ENCODE measurements at regions not wholly inside any gene's neighbourhood (a gene's known extent, or its start where the extent isn't known, plus 50 kb on each side); places are given as distances from the start of the nearest gene placed in this dataset.
"Not testable (repeated sequence)": the region's sequence is repeated elsewhere in the genome, so short reads cannot be mapped to it uniquely, and the experiment has no call there.

DNA sequence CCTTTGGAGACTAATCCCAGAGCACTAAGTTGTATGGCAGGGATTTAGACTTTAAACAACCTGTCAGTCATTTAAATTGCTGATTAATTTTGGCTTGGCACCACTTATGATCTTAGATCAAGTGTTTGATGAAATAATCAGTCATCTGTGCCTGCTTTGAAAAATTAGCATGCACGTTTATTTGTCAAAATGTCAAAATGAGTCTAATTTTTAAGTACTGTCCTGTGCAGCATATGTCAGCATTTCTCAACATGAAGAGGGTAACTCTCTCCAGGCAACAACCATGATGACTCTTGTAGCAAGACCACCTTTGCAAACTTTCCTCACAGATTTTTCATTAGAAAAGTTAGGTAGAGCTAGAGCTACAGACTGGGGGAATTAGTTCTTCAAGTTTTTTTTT, 155.7 kb upstream of the GJE1 start:
- DNase-seq (ENCODE audit: low read depth in 2 of 3, low spot score in 1 of 3) = no peak

DNA sequence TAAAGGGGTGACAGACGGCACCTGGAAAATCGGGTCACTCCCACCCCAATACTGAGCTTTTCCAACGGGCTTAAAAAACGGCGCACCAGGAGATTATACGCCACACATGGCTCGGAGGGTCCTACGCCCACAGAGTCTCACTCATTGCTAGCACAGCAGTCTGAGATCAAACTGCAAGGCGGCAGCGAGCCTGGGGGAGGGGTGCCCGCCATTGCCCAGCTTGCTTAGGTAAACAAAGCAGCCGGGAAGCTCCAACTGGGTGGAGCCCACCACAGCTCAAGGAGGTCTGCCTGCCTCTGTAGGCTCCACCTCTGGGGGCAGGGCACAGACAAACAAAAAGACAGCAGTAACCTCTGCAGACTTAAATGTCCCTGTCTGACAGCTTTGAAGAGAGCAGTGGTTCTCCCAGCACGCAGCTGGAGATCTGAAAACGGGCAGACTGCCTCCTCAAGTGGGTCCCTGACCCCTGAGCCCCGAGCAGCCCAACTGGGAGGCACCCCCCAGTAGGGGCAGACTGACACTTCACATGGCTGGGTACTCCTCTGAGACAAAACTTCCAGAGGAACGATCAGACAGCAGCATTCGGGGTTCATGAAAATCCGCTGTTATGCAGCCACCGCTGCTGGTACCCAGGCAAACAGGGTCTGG, 162.8 kb upstream of the GJE1 start:
- DNase-seq (ENCODE audit: low read depth in 2 of 3, low spot score in 1 of 3) = not testable (repeated sequence)

DNA sequence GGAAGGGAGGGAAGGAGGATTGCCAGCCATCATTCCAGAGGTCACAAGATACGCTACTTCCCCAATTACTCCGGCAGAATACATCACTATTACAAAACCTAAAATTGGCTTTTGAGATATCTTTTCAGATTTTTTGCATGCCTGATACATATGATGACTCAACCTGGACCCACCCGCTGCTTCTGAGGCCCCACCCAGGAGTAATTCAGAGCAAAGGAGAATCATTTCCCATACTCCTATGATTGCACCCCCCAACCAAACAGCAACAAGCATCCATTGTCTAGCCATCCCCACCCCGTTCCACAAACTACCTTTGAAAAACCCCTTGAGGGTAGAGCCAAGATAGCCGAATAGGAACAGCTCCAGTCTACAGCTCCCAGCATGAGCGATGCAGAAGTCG, 163.5 kb upstream of the GJE1 start:
- DNase-seq (ENCODE audit: low read depth in 2 of 3, low spot score in 1 of 3) = no peak

DNA sequence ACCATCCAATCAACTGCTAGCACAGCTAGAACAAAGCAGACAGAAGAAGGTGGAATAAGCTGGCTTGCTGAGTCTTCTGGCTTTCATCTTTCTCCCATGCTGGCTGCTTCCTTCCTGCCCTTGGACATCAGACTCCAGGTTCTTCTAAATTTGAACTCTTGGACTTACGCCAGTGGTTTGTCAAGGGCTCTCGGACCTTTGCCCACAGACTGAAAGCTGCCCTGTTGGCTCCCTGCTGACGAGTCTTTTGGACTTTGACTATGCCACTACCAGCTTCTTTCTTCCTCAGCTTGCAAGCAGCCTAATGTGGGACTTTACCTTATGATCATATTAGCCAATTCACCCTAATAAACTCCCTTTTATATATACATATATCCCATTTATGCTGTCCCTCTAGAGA, 164.1 kb upstream of the GJE1 start:
- no peak for DNase-seq (ENCODE audit: low read depth in 2 of 3, low spot score in 1 of 3)

DNA sequence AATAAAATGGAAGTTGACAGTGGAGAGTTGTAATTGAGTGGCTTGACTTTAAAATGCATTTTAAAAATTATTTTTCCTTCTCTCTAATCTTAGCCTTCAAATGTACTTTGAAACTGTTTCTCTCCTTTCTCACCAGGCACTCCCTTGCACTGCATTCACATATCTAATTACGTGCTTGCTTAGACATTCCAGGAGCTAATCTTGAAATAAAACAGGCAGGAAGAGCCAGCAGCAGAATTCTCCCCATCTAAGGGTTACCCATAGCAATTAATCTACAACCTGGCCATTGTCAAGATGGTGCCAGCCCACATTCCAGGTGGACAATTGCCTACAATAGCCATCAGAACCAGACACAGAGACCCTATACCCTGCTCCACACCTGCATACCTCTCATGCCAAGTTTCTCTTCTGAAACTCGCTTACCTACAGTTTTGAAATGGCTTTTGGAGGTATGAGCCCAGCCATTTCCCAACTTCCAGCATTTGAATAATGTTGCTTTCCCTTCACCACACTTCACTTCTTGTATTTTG, 167.6 kb upstream of the GJE1 start:
- no peak for DNase-seq (ENCODE audit: low read depth in 2 of 3, low spot score in 1 of 3)

DNA sequence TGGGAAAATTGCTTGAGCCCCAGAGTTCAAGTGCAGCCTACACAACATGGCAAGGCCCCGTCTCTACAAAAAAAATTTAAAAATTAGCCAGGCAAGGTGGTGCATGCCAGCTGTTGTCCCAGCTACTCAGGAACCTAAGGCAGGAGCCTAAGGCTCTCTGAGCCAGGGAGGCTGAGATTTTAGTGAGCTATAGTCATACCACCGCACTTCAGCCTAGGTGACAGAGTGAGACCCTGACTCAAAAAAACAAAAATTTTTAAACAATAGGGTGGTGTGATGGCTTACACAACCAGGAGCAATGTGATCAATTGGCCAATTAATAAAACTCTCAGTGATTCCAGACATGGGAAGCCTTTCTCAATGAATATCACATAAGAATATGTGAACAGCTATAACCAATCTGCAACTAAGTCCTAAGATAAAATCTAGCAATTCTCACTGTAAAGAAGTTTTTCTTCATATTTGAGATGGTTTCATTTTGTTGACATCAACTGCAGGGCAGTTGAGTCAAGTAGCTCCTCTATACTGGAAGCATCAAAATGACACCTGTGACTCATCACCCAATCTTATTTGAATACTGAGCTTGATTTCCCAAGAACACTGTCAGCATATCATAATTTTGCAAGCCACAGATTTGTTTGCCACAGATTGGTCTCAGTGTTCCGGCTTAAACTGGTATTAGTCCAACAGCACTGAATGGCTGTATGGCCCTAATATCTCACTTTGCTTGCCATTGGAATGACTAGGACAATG, 169.0 kb upstream of the GJE1 start:
- DNase-seq (ENCODE audit: low read depth in 2 of 3, low spot score in 1 of 3) = no peak

DNA sequence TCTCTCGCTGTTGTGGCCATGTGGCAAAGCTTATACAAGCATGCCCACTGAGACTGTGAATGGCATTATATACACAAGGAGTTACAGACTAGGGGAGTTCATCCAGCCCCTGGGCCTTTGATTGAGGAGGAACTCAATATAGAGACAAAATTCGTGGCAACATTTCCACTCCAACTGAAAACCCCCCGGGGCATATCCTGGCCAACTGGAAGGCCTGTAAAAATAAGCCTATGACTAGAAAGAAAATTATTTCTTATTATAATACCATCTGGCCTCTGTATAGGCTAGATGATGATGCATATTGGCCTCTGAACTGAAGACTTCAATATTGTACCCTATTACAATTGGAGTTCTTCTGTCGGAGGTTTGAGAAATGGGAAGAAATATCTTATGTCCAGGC, 175.5 kb upstream of the GJE1 start:
- no peak for DNase-seq (ENCODE audit: low read depth in 2 of 3, low spot score in 1 of 3)

DNA sequence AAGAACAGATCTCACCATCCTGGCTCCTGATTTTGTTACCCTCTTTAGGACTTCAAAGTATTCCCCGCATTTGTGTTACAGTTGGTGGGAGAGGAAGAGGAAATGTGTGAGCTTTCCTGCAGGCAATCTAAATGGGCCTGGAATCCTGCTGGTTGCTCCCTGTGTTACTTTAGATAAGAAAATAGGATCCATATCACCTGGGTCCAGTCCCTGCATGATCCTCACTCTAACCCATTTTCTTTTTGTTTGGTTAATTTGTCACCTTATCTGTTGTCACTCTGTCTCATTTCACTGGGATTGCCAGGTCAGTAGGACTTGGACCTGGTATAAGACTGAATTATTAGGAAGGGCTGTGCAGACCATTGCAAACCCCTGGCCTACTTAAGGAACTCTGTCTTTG, 175.9 kb upstream of the GJE1 start:
- no peak for DNase-seq (ENCODE audit: low read depth in 2 of 3, low spot score in 1 of 3)

DNA sequence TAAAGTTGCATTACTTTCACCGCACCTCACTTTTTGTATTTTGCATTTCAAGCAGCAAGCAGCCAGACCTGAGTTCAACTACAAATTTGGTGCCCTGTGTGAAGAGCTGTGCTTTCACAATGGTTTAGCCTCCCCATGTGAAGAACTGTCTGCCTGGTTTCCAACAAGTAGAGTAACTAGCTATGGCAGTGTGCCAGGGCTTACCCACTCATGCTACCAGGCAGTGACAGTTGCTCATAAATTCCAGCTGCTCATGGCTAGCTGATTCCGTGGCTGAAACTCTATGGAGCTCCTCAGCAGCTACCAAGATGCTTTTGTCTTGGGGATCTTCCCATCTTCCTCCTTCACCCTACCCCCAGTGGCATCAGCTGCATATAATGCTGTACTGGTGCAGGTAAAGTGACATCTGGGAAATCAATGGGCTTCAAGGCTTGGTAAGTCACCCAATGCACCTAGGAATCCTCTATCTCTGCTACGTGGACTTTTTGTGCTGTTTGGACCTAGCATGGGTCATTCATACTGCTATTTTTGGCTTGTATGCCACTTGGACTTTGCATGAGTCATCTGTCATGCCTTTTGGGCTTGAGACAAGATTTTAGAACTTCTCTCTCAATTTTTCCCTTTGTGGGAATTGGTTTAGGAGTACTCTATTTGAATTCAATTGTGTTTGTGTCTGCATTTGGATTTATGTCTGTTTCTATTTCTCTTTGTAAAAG, 176.5 kb upstream of the GJE1 start:
- DNase-seq (ENCODE audit: low read depth in 2 of 3, low spot score in 1 of 3) = no peak

DNA sequence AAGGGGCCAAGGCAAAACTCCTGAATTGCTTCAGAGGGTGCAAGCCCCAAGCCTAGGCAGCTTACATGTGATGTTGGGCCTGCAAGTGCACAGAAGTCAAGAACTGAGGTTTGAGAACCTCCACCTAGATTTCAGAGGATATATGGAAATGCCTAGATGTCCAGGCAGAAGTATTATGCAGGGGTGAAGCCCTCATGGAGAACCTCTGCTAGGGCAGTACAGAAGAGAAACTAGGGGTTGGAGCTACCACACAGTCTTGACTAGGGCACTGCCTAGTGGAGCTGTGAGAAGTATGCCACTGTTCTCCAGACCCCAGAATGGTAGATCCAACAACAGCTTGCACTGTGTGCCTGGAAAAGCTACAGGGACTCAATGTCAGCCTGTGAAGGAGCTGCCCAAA, 179.7 kb upstream of the GJE1 start:
- no peak for DNase-seq (ENCODE audit: low read depth in 2 of 3, low spot score in 1 of 3)

DNA sequence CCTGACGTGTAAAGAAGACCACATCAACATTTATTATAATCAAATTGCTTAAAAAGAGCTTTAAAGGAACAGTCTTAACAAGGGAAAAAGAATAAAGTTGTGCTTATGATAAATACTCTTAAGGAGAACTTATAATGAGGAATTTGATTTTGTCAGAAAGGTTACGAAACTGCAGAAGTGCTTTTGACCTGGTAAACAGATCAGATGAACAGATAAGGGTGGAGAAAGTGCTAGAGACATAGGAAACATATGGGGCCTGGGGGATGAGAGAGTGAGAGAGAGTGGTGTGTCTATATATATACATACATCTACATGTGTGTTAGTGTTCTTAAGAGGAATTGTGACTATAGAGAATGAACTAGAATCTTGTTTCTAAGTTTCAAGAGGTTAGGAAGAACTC, 186.2 kb upstream of the GJE1 start:
- no peak for DNase-seq (ENCODE audit: low read depth in 2 of 3, low spot score in 1 of 3)

DNA sequence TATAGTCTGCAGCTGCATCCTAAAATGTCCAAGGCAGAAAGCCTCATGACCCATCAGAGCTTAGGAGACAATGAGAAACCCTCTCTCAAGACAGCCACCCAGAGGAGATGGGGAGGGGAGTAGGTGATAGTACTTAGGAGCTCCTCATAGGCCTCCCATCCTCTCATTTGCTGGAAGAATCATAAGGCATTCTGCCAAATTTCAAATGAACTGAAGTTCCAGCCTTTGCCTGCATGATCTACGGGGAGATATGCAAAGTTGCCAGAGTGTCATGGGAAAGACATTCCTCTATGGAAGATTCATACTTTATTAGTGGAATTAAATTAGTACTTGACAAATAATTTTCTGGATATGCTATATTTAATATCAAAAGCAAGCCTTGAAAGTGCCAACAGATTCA, 194.1 kb upstream of the GJE1 start:
- no peak for DNase-seq (ENCODE audit: low read depth in 2 of 3, low spot score in 1 of 3)

DNA sequence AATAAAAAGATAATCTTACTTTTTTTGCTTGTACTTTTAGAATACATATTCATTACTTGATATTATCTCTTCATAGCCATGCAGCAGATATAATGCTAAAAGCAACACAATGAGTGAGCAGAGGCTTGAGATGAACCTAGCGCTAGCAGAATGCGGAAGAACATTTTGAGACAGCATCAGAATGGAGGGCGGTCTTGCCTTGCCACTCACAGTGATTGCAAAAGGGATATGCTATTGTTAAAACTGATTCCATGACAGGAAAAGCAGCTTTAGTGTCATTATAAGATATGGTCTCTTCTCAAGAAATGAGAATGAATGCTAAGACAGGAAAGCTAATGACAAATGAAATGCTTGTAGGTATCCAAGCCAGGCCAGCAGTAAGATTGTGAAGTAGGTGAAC, 200.0 kb upstream of the GJE1 start:
- DNase-seq (ENCODE audit: low read depth in 2 of 3, low spot score in 1 of 3) = no peak

DNA sequence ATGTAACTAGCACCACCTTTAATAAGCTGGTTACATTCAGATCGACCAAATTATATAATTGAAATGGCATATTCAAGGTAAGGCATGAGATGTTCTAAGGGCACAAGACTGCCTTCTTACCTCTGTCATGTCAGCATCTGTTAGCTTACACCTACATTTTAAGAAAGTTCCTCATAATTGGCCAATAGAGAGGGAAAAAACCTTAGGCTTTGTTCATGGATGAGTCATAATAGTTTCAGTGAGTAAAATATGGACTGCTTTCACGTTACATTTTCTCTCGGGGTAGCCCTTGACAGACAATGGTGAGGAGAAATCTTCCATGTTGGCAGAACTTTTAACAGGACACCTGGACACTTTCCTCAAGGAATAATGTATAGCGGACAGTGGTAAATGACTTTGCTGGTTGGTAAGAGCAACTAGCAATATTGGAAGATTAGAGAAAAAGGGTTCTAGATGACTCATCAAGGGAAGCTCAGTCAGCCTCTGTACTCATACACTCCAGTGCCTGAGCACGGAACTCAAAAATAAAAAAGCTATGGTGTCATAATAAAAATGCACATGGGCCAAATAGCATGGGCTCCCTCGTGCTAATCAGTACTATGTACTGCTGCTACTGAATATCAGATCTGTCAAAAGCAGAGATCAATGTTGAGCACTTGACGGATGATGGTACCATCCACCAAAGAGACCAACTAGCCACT, 206.4 kb upstream of the GJE1 start:
- not testable (repeated sequence) for DNase-seq (ENCODE audit: low read depth in 2 of 3, low spot score in 1 of 3)

DNA sequence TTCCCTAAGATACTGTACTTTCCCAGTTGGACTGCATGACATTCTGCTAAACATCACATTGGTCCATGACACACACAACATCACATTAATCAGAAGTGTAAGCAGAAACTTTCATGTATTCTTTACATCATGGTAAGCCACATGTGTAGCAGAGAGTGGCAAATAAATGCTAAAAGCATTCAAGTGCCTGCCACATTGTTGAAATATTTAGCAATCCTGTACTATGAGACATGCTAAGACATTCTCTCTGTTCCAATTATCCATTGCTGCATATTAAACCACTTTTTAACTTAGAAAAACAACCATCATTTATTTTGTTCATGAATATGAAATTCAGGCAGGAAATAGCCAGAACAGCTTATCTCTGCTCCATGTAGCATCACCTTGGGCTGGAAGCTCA, 207.7 kb upstream of the GJE1 start:
- no peak for DNase-seq (ENCODE audit: low read depth in 2 of 3, low spot score in 1 of 3)

DNA sequence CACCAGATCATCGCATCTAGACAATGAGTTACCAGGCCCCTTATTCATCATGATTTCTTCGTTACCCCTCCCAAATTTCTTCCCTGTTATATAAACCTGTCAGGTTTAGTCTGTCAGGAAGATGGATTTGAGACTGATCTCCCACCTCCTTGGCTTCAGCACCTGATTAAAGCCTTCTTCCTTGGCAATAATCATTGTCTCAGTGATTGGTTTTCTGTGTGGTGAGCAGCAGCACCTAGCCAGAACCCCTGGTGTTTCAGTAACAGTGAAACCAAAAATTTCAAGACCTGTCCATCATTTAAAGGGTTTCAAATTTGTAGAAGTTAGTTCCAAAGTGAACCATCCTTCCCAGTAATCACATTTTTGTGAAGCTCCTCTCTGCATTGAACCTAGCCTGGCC, 209.8 kb upstream of the GJE1 start:
- DNase-seq (ENCODE audit: low read depth in 2 of 3, low spot score in 1 of 3) = no peak

DNA sequence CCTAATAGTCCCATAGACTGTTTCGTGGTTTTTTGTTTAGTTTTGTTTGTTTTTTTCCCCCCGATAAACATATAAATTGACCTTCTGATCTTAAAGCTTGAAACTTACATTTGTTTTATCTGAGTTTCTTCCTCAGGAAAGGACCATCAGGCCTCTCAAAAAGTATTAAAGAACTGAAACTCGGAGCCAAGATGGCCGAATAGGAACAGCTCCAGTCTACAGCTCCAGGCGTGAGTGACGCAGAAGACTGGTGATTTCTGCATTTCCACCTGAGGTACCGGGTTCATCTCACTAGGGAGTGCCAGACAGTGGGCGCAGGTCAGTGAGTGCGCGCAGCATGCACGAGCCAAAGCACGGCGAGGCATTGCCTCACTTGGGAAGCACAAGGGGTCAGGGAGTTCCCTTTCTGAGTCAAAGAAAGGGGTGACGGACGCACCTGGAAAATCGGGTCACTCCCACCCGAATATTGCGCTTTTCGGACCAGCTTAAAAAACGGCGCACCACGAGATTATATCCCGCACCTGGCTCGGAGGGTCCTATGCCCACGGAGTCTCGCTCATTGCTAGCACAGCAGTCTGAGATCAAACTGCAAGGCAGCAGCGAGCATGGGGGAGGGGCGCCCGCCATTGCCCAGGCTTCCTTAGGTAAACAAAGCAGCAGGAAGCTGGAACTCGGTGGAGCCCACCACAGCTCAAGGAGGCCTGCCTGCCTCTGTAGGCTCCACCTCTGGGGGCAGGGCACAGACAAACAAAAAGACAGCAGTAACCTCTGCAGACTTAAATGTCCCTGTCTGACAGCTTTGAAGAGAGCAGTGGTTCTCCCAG, 215.8 kb upstream of the GJE1 start:
- not testable (repeated sequence) for DNase-seq (ENCODE audit: low read depth in 2 of 3, low spot score in 1 of 3)

DNA sequence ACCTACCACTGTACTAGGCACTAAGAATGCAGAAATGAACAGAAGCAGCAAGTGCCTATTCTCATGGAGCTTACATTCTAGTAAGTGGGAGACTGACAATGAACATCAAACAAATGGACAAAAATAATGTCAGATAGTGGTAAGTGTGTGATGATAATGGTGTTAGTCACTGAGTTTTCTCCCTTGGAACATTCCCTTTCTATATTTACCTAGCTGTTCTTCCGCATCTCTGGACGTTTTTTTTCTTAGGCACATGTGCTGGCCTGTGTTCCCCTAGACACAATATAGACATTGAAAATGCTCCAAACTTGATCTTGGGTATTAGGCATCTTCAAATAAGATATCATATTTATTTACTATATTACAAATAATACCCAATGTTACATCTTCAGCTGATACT, 218.1 kb upstream of the GJE1 start:
- DNase-seq (ENCODE audit: low read depth in 2 of 3, low spot score in 1 of 3) = no peak

DNA sequence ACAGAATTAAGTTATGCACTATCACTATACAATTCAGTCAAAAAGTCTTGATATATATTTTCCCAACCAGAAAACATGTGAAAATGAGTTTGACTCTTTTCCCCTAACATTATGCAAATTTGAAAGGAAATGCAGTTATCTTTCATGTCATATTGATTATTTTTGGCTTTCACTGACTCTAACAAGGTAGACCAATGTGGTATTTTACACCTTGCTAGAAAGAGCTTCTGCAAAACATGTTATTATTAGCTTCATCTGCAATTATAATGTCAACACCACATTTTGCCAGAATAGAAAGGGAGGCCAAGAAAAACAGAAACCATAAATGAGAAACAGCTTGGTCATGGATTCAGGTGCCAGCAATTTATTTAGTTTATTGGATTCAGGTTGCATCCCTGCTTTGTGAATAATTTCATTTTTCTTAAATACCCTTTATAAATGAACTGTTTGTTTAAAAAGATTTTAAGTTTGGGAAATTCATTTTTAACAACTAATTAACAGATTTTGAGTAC, 226.1 kb upstream of the GJE1 start:
- no peak for DNase-seq (ENCODE audit: low read depth in 2 of 3, low spot score in 1 of 3)

DNA sequence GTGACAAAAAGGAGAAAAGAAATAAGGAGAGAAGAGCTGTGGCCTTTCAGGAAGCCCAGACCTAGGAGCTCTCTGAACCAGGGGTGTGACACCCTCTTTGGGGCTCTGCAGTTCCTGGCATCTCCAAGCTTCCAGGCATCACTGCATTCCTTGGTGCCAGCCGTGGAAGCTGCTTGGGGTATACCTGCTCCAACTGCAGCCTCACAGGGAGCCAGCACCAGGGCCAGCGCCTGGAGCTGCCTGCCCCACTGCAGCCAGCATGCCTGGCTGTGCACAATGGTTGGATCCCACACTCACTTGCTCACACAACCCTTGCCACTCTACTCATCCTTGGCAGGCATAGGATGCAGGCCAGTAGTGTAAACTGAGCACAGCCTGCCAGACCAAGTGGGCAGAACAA, 242.1 kb upstream of the GJE1 start:
- DNase-seq (ENCODE audit: low read depth in 2 of 3, low spot score in 1 of 3) = no peak

DNA sequence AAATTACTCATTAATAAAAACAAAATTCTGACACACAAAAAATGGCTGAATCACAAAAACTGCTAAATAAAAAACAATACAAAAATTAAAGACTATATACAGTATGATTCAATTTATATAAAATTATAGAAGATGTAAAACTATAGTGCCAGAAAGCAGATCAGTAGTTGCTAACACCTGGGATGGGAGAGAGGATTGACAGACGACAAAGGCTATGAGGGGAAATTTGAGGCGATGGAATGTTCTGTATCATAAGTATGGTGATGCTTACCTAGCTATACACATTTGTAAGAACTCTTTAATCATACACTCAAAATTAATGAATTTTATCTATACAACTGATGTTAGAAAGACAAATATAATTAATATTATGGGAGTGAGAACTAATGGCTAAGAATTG, 247.9 kb upstream of the GJE1 start:
- DNase-seq (ENCODE audit: low read depth in 2 of 3, low spot score in 1 of 3) = no peak

Measured in stimulated activated CD4-positive, alpha-beta T cell treated with anti-CD3 and anti-CD28 coated beads, Interleukin-12 subunit alpha, Interleukin-12 subunit beta, amount 100 ng/mL, for 48 hours (primary cell).